ENCODE measurements at regions not wholly inside any gene's neighbourhood (a gene's known extent, or its start where the extent isn't known, plus 50 kb on each side); places are given as distances from the start of the nearest gene placed in this dataset.

DNA sequence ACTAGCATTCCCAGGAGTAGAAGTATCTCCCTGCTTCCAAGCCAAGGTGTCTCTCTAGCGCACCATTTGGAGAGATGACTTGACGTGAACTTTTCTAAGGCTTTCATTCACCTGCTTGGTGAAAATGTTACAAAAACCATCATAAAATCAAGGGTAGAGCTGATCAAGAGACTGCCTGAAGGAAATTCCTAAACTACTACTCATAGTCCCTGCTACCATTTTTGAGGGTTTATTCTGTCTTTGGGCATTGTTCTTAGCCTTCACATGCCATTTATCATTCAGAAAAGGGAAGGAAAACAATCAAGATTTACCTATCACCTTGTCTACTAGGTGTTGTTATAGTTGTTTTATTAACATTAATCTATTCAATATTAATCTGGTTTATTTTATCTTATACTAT lies 525.8 kb downstream of the NTRK3 start:
- TF ChIP-seq, protein P1, sequence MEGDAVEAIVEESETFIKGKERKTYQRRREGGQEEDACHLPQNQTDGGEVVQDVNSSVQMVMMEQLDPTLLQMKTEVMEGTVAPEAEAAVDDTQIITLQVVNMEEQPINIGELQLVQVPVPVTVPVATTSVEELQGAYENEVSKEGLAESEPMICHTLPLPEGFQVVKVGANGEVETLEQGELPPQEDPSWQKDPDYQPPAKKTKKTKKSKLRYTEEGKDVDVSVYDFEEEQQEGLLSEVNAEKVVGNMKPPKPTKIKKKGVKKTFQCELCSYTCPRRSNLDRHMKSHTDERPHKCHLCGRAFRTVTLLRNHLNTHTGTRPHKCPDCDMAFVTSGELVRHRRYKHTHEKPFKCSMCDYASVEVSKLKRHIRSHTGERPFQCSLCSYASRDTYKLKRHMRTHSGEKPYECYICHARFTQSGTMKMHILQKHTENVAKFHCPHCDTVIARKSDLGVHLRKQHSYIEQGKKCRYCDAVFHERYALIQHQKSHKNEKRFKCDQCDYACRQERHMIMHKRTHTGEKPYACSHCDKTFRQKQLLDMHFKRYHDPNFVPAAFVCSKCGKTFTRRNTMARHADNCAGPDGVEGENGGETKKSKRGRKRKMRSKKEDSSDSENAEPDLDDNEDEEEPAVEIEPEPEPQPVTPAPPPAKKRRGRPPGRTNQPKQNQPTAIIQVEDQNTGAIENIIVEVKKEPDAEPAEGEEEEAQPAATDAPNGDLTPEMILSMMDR (tag by site-specific recombination; IDR thresholded peaks at IDR 0.05), result no peak
- TF ChIP-seq TCF7L2 (IDR thresholded peaks at IDR 0.05; ENCODE audit: borderline replicate concordance, low read depth, low read length) (no peak), BCL11A (tag by site-specific recombination; IDR thresholded peaks at IDR 0.05; ENCODE audit: low read depth) (no peak), ZNF354C (tag by site-specific recombination; IDR thresholded peaks at IDR 0.05; ENCODE audit: borderline replicate concordance, low read depth) (no peak), ZBTB1 (tag by site-specific recombination; IDR thresholded peaks at IDR 0.05) (no peak), ZBTB8A (tag by site-specific recombination; IDR thresholded peaks at IDR 0.05) (no peak), ZNF132 (tag by site-specific recombination; IDR thresholded peaks at IDR 0.05; ENCODE audit: borderline replicate concordance) (no peak), ZBTB7A (tag by site-specific recombination; IDR thresholded peaks at IDR 0.05; ENCODE audit: low read depth) (no peak), ZNF626 (tag by site-specific recombination; IDR thresholded peaks at IDR 0.05) (no peak)
